ENCODE measurements at regions not wholly inside any gene's neighbourhood (a gene's known extent, or its start where the extent isn't known, plus 50 kb on each side); places are given as distances from the start of the nearest gene placed in this dataset.
A peak's percentile ranks its signal among the peaks of the same experiment; 100 is the strongest.
"Not testable (repeated sequence)": the region's sequence is repeated elsewhere in the genome, so short reads cannot be mapped to it uniquely, and the experiment has no call there.

GRCh38 chr4:17064959-17065358 lies 166.5 kb upstream of the LDB2 start:
- no peak for DNase-seq (ENCODE audit: low read depth)

GRCh38 chr4:17063888-17064287 lies 165.4 kb upstream of the LDB2 start:
- no peak for DNase-seq (ENCODE audit: low read depth)

GRCh38 chr4:17060230-17060629 lies 161.8 kb upstream of the LDB2 start:
- DNase-seq (ENCODE audit: low read depth), result no peak

GRCh38 chr4:17058916-17059741 lies 160.7 kb upstream of the LDB2 start:
- no peak for DNase-seq (ENCODE audit: low read depth)

GRCh38 chr4:17058536-17058915 lies 160.1 kb upstream of the LDB2 start:
- DNase-seq (ENCODE audit: low read depth), result no peak

- no peak for DNase-seq (ENCODE audit: low read depth)
These were observed 158.6 kb upstream of the LDB2 start for GRCh38 chr4:17057035-17057434.

- peak; percentile 53 for DNase-seq (ENCODE audit: low read depth)
These were observed 157.3 kb upstream of the LDB2 start for GRCh38 chr4:17055788-17056187.

GRCh38 chr4:17045866-17046265 lies 147.4 kb upstream of the LDB2 start:
- peak; percentile 46 for DNase-seq (ENCODE audit: low read depth)

- no peak for DNase-seq (ENCODE audit: low read depth)
These were observed 140.2 kb upstream of the LDB2 start for GRCh38 chr4:17038510-17039176.

- peak; percentile 56 for DNase-seq (ENCODE audit: low read depth)
These were observed 135.3 kb upstream of the LDB2 start for GRCh38 chr4:17033768-17034181.

GRCh38 chr4:17033025-17033767 lies 134.8 kb upstream of the LDB2 start:
- DNase-seq (ENCODE audit: low read depth), result peak; percentile 49

GRCh38 chr4:17030543-17030942 lies 132.1 kb upstream of the LDB2 start:
- DNase-seq (ENCODE audit: low read depth), result peak; percentile 96

- peak; percentile 33 for DNase-seq (ENCODE audit: low read depth)
These were observed 131.5 kb upstream of the LDB2 start for GRCh38 chr4:17029964-17030363.

- DNase-seq (ENCODE audit: low read depth), result no peak
These were observed 131.0 kb upstream of the LDB2 start for GRCh38 chr4:17029432-17029831.

- peak; percentile 93 for DNase-seq (ENCODE audit: low read depth)
These were observed 129.1 kb upstream of the LDB2 start for GRCh38 chr4:17027495-17027894.

GRCh38 chr4:17024425-17024824 lies 126.0 kb upstream of the LDB2 start:
- no peak for DNase-seq (ENCODE audit: low read depth)

- no peak for DNase-seq (ENCODE audit: low read depth)
These were observed 122.5 kb upstream of the LDB2 start for GRCh38 chr4:17020901-17021300.

- no peak for DNase-seq (ENCODE audit: low read depth)
These were observed 122.0 kb upstream of the LDB2 start for GRCh38 chr4:17020451-17020850.

GRCh38 chr4:17018621-17019020 lies 120.2 kb upstream of the LDB2 start:
- not testable (repeated sequence) for DNase-seq (ENCODE audit: low read depth)

GRCh38 chr4:17018013-17018412 lies 119.6 kb upstream of the LDB2 start:
- DNase-seq (ENCODE audit: low read depth), result no peak

GRCh38 chr4:17013382-17014006 lies 115.0 kb upstream of the LDB2 start:
- DNase-seq (ENCODE audit: low read depth), result no peak

GRCh38 chr4:17012451-17012850 lies 114.0 kb upstream of the LDB2 start:
- no peak for DNase-seq (ENCODE audit: low read depth)
